SU-DHL-6 (cell line): ENCODE measurements at regions not wholly inside any gene's neighbourhood (a gene's known extent, or its start where the extent isn't known, plus 50 kb on each side); places are given as distances from the start of the nearest gene placed in this dataset.

Experiments used
- H2AFZ ChIP-seq: fragments of 200-600 bp; sonication (generic); 2 replicates; pipeline ENCODE4 v1.6.1; 2014; ENCODE audit warnings: low read depth, mild to moderate bottlenecking, moderate library complexity, mixed read lengths, antibody characterized with exemption, low read length; ENCODE audit not compliant: severe bottlenecking
- H3F3A ChIP-seq: fragments of 200-600 bp; shearing (Covaris generic); 2 replicates; pipeline ENCODE4 v1.6.0; 2016; ENCODE audit warnings: antibody characterized with exemption, mild to moderate bottlenecking; ENCODE audit not compliant: insufficient read depth
- H3K27ac ChIP-seq: fragments of 200-600 bp; sonication (generic); 2 replicates; pipeline ENCODE4 v1.5.1; 2016; ENCODE audit warnings: low read depth, mild to moderate bottlenecking, low read length, moderate library complexity, mixed read lengths
- H3K27me3 ChIP-seq: fragments of 200-600 bp; sonication (generic), shearing (Covaris generic); 2 replicates; pipeline ENCODE4 v1.6.0; 2014; ENCODE audit warnings: mild to moderate bottlenecking, low read length
- H3K36me3 ChIP-seq: fragments of 200-600 bp; sonication (generic); 2 replicates; pipeline ENCODE4 v1.6.1; 2014; ENCODE audit warnings: mild to moderate bottlenecking, low read length, mixed read lengths
- H3K4me2 ChIP-seq: fragments of 300-600, 200-600 bp; shearing (Covaris generic), sonication (generic); 2 replicates; pipeline ENCODE4 v1.6.0; 2014; ENCODE audit warnings: low read length, low read depth, mild to moderate bottlenecking; ENCODE audit not compliant: poor library complexity, severe bottlenecking
- H3K4me3 ChIP-seq: fragments of 200-600 bp; sonication (generic); 2 replicates; pipeline ENCODE4 v1.5.1; 2014; ENCODE audit warnings: antibody characterized with exemption, low read length, mild to moderate bottlenecking, mixed read lengths; ENCODE audit not compliant: insufficient read depth, poor library complexity, severe bottlenecking
- H3K79me2 ChIP-seq: fragments of 200-600 bp; sonication (generic); 2 replicates; pipeline ENCODE4 v1.6.1; 2014; ENCODE audit warnings: mild to moderate bottlenecking, low read length, moderate library complexity; ENCODE audit not compliant: insufficient read depth
- H3K9ac ChIP-seq: fragments of 200-600 bp; sonication (generic); 2 replicates; pipeline ENCODE4 v1.7.0; 2014; ENCODE audit warnings: mild to moderate bottlenecking, low read length
- H3K9me2 ChIP-seq: fragments of 200-600 bp; sonication (generic); replicated peaks from 2 replicates; pipeline ENCODE4 v1.6.1; 2014; ENCODE audit warnings: low read length; ENCODE audit not compliant: insufficient read depth
- H3K9me3 ChIP-seq: fragments of 200-600 bp; sonication (generic); 2 replicates; pipeline ENCODE4 v1.6.1; 2014; ENCODE audit warnings: low read length, mixed read lengths; ENCODE audit not compliant: insufficient read depth
- H4K20me1 ChIP-seq: fragments of 200-600 bp; sonication (generic); 2 replicates; pipeline ENCODE4 v1.6.1; 2014; ENCODE audit warnings: low read depth, mild to moderate bottlenecking, antibody characterized with exemption, low read length, moderate library complexity, mixed read lengths
- CTCF ChIP-seq: fragments of 200-600 bp; sonication (generic); IDR thresholded peaks from one replicate; pipeline ENCODE4 v1.5.1; 2017; ENCODE audit warnings: antibody characterized with exemption, mild to moderate bottlenecking, low read length, moderate library complexity; ENCODE audit not compliant: insufficient read depth, poor library complexity, severe bottlenecking
- EZH2phosphoT487 ChIP-seq: fragments of 200-600 bp; sonication (generic), shearing (Covaris generic); conservative IDR thresholded peaks from 2 replicates; pipeline ENCODE4 v1.6.1; 2018; ENCODE audit warnings: mild to moderate bottlenecking, antibody characterized with exemption, low read length, moderate library complexity, mixed read lengths

- Histone ChIP-seq H4K20me1 (no peaks in the 10 kb centered on the region), H3K9me3 (no peaks in the 10 kb centered on the region), H3F3A (no peaks in the 10 kb centered on the region), H3K27me3 (no peaks in the 10 kb centered on the region), H3K4me2 (no peak overlapping the region), H3K36me3 (no peaks in the 10 kb centered on the region), H2AFZ (no peak overlapping the region), H3K4me3 (no peak overlapping the region), H3K79me2 (no peaks in the 10 kb centered on the region), H3K9me2 (no peaks in the 10 kb centered on the region), H3K27ac (no peak overlapping the region), H3K9ac (no peak overlapping the region)
- TF ChIP-seq CTCF (no peak), EZH2phosphoT487 (no peak)
Observed at GRCh38 chr12:83198291-83199015, 511.7 kb downstream of the TMTC2 start.

- H3K9ac ChIP-seq = no peak overlapping the region
- no peaks in the 10 kb centered on the region for H3K27me3 ChIP-seq
- no peak overlapping the region for H3K4me2 ChIP-seq
- H4K20me1 ChIP-seq = no peaks in the 10 kb centered on the region
- no peak overlapping the region for H3K27ac ChIP-seq
- no peaks in the 10 kb centered on the region for H3F3A ChIP-seq
- H3K36me3 ChIP-seq = no peaks in the 10 kb centered on the region
- H3K4me3 ChIP-seq = no peak overlapping the region
- H3K9me2 ChIP-seq = no peaks in the 10 kb centered on the region
- no peak overlapping the region for H2AFZ ChIP-seq
- TF ChIP-seq CTCF = no peak
- TF ChIP-seq EZH2phosphoT487 = no peak
- H3K9me3 ChIP-seq = no peaks in the 10 kb centered on the region
- no peaks in the 10 kb centered on the region for H3K79me2 ChIP-seq
Observed at GRCh38 chr12:83197483-83197914, 510.8 kb downstream of the TMTC2 start.

GRCh38 chr12:83196694-83197350 is 510.1 kb downstream of the TMTC2 start:
- Histone ChIP-seq H3K9me2 (no peaks in the 10 kb centered on the region), H4K20me1 (no peaks in the 10 kb centered on the region), H3K4me2 (no peak overlapping the region), H3K9ac (no peak overlapping the region), H3K9me3 (no peaks in the 10 kb centered on the region), H3K4me3 (no peak overlapping the region), H3K27ac (no peak overlapping the region), H3K36me3 (no peaks in the 10 kb centered on the region), H2AFZ (no peak overlapping the region), H3K79me2 (no peaks in the 10 kb centered on the region), H3F3A (no peaks in the 10 kb centered on the region), H3K27me3 (no peaks in the 10 kb centered on the region)
- TF ChIP-seq CTCF = no peak
